GM12892 (cell line): ENCODE measurements at regions not wholly inside any gene's neighbourhood (a gene's known extent, or its start where the extent isn't known, plus 50 kb on each side); places are given as distances from the start of the nearest gene placed in this dataset.

Source experiments
- DNase-seq: peaks from one replicate; pipeline ENCODE4 v3.0.0; 2011; ENCODE audit not compliant: insufficient read length
- FAIRE-seq: peaks from 2 replicates; lab custom pipeline; 2011; peaks lifted over from hg19 to GRCh38; lab: Jason Lieb, UNC
- POLR2A ChIP-seq: IDR thresholded peaks from 2 replicates; pipeline ENCODE4 v1.6.1; 2011; ENCODE audit warnings: low read depth, low read length, control low read depth
- POLR2AphosphoS5 ChIP-seq: IDR thresholded peaks from 2 replicates; pipeline ENCODE4 v1.6.1; 2011; ENCODE audit warnings: low read depth, low read length, control low read depth
- TAF1 ChIP-seq: IDR thresholded peaks from 2 replicates; pipeline ENCODE4 v1.6.1; 2011; ENCODE audit warnings: low read depth, mild to moderate bottlenecking, control low read depth, low read length, borderline replicate concordance

GRCh38 chr15:91461377-91461776, 361.3 kb downstream of the SV2B start:
- TF ChIP-seq POLR2A (no peak), TAF1 (no peak), POLR2AphosphoS5 (no peak)
- FAIRE-seq: no peak
- no peak for DNase-seq

GRCh38 chr15:91465086-91465485, 365.0 kb downstream of the SV2B start:
- DNase-seq: no peak
- TF ChIP-seq POLR2A (no peak), TAF1 (no peak), POLR2AphosphoS5 (no peak)
- FAIRE-seq: no peak

- TF ChIP-seq TAF1 (no peak), POLR2A (no peak), POLR2AphosphoS5 (no peak)
- no peak for DNase-seq
- FAIRE-seq: no peak
Measured at GRCh38 chr15:91465696-91466095, 365.6 kb downstream of the SV2B start.

GRCh38 chr15:91468871-91469580, 369.0 kb downstream of the SV2B start:
- DNase-seq (no peak), FAIRE-seq (no peak)
- TF ChIP-seq POLR2AphosphoS5: no peak
- no peak for TF ChIP-seq POLR2A

- DNase-seq (no peak), FAIRE-seq (no peak)
- no peak for TF ChIP-seq POLR2AphosphoS5
- no peak for TF ChIP-seq POLR2A
- no peak for TF ChIP-seq TAF1
Measured at GRCh38 chr15:91469632-91470567, 369.8 kb downstream of the SV2B start.

GRCh38 chr15:91471468-91471867, 371.4 kb downstream of the SV2B start:
- TF ChIP-seq TAF1 (no peak), POLR2A (no peak), POLR2AphosphoS5 (no peak)
- FAIRE-seq: no peak
- no peak for DNase-seq

- no peak for FAIRE-seq
- no peak for DNase-seq
- TF ChIP-seq POLR2AphosphoS5 (no peak), POLR2A (no peak), TAF1 (no peak)
Measured at GRCh38 chr15:91472316-91472756, 372.3 kb downstream of the SV2B start.

- no peak for TF ChIP-seq POLR2AphosphoS5
- TF ChIP-seq TAF1: no peak
- no peak for TF ChIP-seq POLR2A
- DNase-seq (no peak), FAIRE-seq (no peak)
Measured at GRCh38 chr15:91473894-91474545, 374.0 kb downstream of the SV2B start.

GRCh38 chr15:91476861-91477260, 376.6 kb upstream of the SLCO3A1 start:
- DNase-seq (no peak), FAIRE-seq (no peak)
- TF ChIP-seq TAF1: no peak
- no peak for TF ChIP-seq POLR2A
- no peak for TF ChIP-seq POLR2AphosphoS5

GRCh38 chr15:91478717-91479191, 374.8 kb upstream of the SLCO3A1 start:
- DNase-seq: no peak
- no peak for FAIRE-seq
- no peak for TF ChIP-seq TAF1
- no peak for TF ChIP-seq POLR2A
- TF ChIP-seq POLR2AphosphoS5: no peak

- DNase-seq (no peak), FAIRE-seq (no peak)
- TF ChIP-seq POLR2A: no peak
- TF ChIP-seq POLR2AphosphoS5: no peak
- no peak for TF ChIP-seq TAF1
Measured at GRCh38 chr15:91480426-91480825, 373.1 kb upstream of the SLCO3A1 start.

GRCh38 chr15:91482799-91483198, 370.7 kb upstream of the SLCO3A1 start:
- DNase-seq (no peak), FAIRE-seq (no peak)
- TF ChIP-seq POLR2A (no peak), TAF1 (no peak), POLR2AphosphoS5 (no peak)
